ENCODE measurements at regions not wholly inside any gene's neighbourhood (a gene's known extent, or its start where the extent isn't known, plus 50 kb on each side); places are given as distances from the start of the nearest gene placed in this dataset.

- no peak for DNase-seq (ENCODE audit: low read depth)
Observed at GRCh38 chr18:22625406-22625805, 207.7 kb upstream of the CTAGE1 start.

- no peak for DNase-seq (ENCODE audit: low read depth)
Observed at GRCh38 chr18:22626771-22627170, 209.1 kb upstream of the CTAGE1 start.

DNA sequence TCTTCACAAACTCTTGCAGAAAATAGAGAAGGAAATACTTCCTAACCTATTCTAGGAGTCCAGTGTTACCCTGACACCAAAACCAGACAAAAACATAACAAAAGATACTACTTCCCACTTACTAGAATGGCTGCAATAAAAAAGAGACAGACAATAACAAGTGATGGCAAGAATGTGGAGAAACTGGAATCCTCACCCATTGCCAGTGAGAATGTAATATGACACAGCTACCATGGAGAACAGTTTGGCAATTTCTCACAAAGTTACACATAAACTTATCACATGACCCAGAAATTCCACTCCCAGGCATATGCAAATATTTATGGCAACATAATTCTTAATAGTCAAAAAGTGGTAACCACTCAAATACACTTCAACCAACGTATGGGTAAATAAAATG, 209.8 kb upstream of the CTAGE1 start:
- no peak for DNase-seq (ENCODE audit: low read depth)

DNA sequence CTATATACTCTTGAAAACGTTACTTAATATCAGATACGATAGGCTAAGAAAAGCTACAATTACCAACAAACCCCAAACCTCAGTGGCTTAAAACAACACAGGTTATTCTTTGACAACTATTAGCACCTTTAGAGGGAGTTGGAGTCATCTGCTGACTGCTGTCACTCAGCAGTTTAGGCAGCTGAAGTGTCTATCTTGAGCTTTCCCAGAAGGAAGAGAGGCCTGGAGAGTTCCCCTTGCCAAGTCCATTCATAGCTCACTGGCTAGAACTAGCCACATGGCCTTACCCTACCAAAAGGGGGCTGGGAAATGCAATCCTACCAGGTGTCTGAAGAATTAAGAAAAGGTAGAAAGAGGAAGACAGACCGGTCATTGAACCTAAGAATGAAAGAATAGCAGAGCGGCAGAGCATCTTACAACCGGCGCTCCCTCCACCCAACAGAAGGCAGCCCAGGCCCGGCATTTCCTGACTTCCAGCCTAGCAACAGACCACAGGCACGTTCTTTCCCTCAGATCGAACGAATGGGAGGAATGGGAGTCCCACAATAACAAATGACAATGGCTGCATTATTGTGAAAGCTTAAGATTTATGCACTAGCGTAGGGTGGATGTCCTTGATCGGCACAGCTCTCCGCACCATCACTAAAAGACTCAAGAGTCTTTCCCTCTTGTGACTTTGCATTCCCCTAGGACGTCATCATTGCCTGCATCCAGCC, 211.2 kb upstream of the CTAGE1 start:
- no peak for DNase-seq (ENCODE audit: low read depth)

GRCh38 chr18:22630980-22631379, 213.3 kb upstream of the CTAGE1 start:
- no peak for DNase-seq (ENCODE audit: low read depth)

- DNase-seq (ENCODE audit: low read depth), result no peak
Observed at GRCh38 chr18:22632191-22632590, 214.5 kb upstream of the CTAGE1 start.

DNA sequence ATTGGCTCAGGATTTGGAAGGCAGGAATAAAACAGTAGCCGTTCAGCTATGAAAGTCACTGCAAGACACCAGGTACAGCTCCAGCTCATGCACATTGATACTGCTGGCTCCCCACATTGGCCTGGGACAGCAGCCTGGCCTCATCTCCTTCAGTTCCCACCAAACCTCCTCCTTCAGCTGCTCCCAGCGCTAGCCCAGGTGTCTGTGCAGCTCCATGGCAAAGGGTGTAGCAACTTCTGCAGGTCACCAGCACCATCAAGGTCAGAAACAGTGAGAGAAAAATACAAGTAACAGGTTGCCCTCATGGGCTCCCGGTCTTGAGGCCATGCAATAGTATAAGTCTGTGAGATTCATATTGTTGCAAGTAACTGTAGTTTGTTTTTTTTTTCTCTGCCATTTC, 216.7 kb upstream of the CTAGE1 start:
- DNase-seq (ENCODE audit: low read depth), result no peak

DNA sequence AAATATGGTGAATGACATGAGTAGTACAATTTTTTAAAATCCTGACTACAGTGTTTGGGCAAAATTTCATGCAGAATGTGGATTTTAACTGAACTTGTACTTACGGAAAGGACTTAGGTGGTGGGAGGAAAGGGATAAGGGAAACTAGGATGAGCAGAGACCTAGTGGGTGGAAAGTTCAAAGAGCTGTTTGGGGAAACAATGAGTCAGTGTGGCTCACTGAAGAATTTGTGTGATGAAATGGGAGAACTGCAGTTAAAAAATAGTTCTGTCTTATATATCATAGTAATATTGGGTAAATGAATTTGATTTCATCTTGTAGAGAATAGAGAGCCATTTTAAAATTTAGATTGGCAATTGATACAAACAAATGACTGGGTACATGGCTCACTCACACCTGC, 220.1 kb upstream of the CTAGE1 start:
- DNase-seq (ENCODE audit: low read depth), result peak; percentile 93

- DNase-seq (ENCODE audit: low read depth), result peak; percentile 94
Observed at GRCh38 chr18:22639026-22639463, 221.3 kb upstream of the CTAGE1 start.

DNA sequence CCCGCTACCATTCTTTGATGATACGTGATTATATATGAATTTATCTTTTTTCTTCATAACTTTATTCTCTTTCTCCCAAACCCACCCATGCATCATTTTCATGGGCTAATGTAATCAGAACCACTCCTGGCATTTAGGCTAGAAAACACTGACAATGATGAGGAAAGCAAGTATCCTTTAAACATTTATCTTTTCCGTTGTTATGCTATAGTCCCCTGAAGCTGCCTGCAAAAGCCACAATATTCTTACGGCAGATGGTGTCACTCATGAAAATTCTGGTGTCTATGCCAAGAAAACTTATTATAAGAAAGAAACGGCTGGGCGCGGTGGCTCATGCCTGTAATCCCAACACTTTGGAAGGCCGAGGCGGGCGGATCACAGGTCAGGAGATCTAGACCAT, 221.8 kb upstream of the CTAGE1 start:
- no peak for DNase-seq (ENCODE audit: low read depth)

GRCh38 chr18:22640281-22640842, 222.6 kb upstream of the CTAGE1 start:
- no peak for DNase-seq (ENCODE audit: low read depth)

GRCh38 chr18:22641958-22642357, 224.2 kb upstream of the CTAGE1 start:
- DNase-seq (ENCODE audit: low read depth), result no peak

- no peak for DNase-seq (ENCODE audit: low read depth)
Observed at GRCh38 chr18:22643731-22644130, 226.0 kb upstream of the CTAGE1 start.

DNA sequence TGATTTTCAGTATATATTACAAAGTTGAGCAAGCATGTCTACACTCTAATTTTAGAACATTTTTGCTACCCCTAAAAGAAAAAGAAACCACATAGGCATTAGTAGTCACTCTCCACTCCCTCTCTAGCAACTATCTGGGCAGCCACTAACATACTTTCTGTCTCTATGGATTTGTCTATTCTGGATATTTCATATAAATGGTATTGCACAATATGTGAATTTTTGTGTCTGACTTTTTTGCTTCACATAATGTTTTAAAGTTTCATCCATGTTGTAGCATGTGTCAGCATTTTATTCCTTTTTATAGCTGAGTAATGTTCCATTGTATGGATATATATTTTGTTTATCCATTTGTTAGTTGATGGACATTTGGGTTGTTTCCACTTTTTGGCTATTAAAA, 232.5 kb upstream of the CTAGE1 start:
- no peak for DNase-seq (ENCODE audit: low read depth)

DNA sequence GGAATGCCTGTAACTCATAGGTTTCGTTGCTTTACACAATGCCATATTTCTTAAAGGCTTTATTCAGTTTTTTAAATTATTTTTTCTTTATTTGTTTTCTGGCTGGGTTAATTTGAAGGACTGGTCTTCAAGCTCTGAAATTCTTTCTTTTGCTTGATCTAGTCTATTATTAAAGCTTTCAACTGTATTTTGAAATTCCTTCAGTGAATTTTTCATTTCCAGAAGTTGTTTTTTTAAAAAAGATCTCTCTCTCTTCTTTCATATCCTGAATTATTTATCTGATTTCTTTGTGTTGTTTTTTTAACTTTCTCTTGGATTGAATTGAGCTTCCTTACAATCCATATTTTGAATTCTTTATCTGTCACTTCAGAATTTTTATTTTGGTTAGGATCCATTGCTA, 239.9 kb upstream of the CTAGE1 start:
- DNase-seq (ENCODE audit: low read depth), result no peak

DNA sequence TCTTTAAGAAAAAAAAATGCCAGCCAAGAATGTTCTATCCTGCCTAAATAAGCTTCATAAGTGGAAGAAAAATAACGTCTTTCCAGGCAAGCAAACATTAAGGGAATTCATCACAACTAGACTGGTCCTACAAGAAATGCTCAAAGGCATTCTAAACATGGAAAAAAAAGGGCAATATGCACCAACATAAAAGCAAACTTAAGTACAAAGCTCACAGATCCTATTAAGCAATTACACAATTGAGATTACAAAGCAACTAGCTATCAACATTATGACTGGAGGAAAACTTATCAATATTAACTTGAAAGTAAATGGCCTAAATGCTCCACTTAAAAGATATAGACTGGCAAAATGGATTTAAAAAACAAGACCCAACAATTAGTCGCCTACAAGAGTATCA, 240.6 kb upstream of the CTAGE1 start:
- no peak for DNase-seq (ENCODE audit: low read depth)

GRCh38 chr18:22663378-22663777, 245.7 kb upstream of the CTAGE1 start:
- no peak for DNase-seq (ENCODE audit: low read depth)

DNA sequence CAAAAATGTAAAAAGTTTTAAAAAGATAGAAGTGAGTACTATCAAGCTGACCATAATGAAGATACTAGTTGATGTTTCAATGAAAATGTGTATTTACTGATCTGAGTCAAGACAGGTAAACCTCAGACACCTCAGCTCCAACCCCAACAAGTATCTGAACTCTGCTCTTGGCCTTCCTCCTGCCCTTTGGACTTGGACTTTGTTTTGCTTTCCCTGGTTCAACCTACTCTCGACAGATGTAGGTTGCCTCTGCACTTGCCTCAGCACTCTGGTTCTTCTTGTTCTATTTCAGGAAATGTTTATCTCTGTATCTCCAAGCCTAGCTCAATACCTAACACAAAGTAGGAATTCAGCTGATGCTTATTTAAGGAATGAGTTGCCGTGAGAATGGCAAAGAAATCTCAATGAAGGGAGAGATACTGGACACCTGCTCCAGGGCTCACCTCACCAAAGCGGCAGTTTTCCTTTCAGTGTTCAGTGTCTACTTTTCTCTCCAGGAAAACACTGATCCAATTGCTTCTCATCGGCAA, 248.8 kb upstream of the CTAGE1 start:
- DNase-seq (ENCODE audit: low read depth), result no peak

DNA sequence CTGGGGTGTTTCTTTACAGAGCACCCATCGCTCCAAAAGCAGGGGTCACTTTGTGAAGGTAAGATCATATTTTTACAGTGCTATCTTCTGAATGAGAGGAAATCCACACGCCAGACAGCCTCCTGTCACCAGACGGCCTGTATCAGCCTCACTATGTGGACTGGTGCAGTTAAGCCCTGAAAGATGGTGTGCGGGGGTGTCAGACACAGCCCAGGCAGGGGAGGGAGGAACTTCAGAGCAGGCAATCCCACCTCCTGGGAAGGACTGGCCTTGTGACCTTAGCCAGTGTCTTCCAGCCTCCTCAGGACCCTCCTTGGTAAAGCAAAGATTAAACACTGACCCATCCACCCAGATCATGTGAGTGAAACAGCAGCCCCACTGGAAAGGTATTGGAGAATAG, 249.4 kb upstream of the CTAGE1 start:
- DNase-seq (ENCODE audit: low read depth), result no peak

DNA sequence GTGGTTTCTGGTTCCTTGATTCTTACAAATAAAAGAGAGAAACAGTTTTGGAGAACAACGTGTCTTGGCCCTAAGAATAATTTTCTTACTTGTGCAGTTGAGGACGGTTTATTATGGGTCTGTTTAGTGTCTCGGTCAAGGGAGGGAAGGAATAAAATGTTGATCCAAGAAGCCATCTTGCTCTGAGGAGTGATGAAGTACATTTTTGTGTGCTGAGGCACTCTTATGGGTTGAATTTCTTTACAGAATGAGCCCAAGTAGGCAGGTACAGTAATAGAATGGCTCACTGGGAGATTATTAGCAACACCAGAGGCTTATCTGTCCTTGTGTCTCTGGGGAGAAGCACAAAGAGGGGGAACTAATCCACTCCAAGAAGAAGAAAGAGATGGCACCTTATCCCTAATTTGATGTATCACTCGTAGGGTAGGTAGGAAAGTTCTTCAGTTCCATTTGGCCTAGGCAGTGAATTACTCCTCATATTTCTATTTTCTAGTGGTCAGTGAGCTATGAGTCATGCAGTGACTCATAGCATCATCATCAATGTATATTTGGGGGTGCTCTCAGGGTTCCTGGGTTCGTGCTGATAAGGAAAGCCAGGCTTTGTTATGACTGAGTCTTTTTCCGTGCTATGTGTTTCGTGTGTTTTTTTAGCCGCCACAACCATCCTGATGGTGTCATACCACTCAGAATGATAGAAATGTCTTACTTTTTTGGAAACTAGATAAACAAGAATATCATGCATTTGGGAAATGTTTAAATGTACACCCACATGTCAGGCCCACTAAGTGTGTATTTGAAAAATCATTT, 250.1 kb upstream of the CTAGE1 start:
- peak; percentile 98 for DNase-seq (ENCODE audit: low read depth)

- no peak for DNase-seq (ENCODE audit: low read depth)
Observed at GRCh38 chr18:22668496-22668895, 250.8 kb upstream of the CTAGE1 start.

DNA sequence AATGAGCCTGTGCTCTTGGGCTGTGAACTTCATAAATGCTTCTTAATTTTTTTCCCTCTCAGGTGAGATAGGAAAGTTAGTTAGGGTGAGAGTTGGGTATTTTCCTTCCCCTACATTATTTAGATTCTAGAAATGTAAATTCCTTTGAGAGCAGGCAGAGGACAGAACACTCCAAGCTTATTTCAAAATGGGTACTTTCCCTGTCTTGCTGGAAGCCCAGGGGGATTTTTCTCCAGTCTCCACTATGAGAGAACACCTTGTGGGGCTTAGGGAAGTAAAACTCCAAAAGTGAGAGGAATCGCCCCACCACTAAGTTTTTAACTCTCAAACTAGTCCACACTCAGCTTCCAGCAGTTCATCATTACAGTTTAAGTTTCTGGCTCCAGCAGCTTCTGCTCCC, 253.2 kb upstream of the CTAGE1 start:
- DNase-seq (ENCODE audit: low read depth), result no peak
